GM12891 (cell line): ENCODE measurements at regions not wholly inside any gene's neighbourhood (a gene's known extent, or its start where the extent isn't known, plus 50 kb on each side); places are given as distances from the start of the nearest gene placed in this dataset.

Source experiments
- DNase-seq: peaks from one replicate; pipeline ENCODE4 v3.0.0; 2011; ENCODE audit warnings: low spot score; ENCODE audit not compliant: insufficient read length
- FAIRE-seq: peaks from 2 replicates; lab custom pipeline; 2011; peaks lifted over from hg19 to GRCh38; lab: Jason Lieb, UNC
- PAX5 ChIP-seq: IDR thresholded peaks from 2 replicates; pipeline ENCODE4 v1.6.1; 2011; ENCODE audit warnings: low read length, moderate library complexity, mild to moderate bottlenecking; ENCODE audit not compliant: insufficient read depth, severe bottlenecking
- POLR2A ChIP-seq: IDR thresholded peaks from 2 replicates; pipeline ENCODE4 v1.6.1; 2011; ENCODE audit warnings: low read depth, low read length, control low read depth
- POLR2AphosphoS5 ChIP-seq: IDR thresholded peaks from 2 replicates; pipeline ENCODE4 v1.6.1; 2011; ENCODE audit warnings: low read depth, low read length, control low read depth
- POU2F2 ChIP-seq: IDR thresholded peaks from 2 replicates; pipeline ENCODE4 v1.6.1; 2011; ENCODE audit warnings: low read depth, mild to moderate bottlenecking, control low read depth, low read length, moderate library complexity
- SPI1 ChIP-seq: IDR thresholded peaks from 2 replicates; pipeline ENCODE4 v1.6.1; 2011; ENCODE audit warnings: low read depth, low read length, control low read depth
- TAF1 ChIP-seq: IDR thresholded peaks from 2 replicates; pipeline ENCODE4 v1.6.1; 2011; ENCODE audit warnings: low read depth, low read length, control low read depth

DNA sequence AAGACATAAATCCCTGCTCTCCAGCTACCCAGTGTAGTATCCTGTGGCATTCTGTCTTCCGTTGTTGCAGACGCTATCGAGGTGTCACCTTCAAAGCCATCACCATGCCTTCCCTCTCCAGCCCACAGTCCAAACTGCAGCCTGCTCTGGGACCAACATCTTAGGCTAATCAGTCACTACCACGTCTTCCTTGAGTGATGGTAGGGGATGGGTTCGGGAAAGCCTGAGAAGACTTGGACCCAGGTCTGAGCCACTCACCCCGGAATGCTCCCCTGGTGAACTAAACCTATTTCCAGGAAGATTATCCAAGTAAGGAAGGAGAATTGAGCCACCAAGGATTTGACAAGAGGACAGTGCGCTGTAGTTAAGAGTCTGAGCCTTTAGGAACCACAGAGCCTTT is 52.9 kb upstream of the IRX1 start:
- no peak for DNase-seq
- no peak for FAIRE-seq
- TF ChIP-seq POLR2AphosphoS5 (no peak), PAX5 (no peak), SPI1 (no peak), POLR2A (no peak), POU2F2 (no peak), TAF1 (no peak)

GRCh38 chr5:3542158-3542557 is 53.5 kb upstream of the IRX1 start:
- FAIRE-seq (no peak), DNase-seq (no peak)
- TF ChIP-seq TAF1, result no peak
- no peak for TF ChIP-seq POU2F2
- no peak for TF ChIP-seq SPI1
- TF ChIP-seq PAX5, result no peak
- no peak for TF ChIP-seq POLR2A
- no peak for TF ChIP-seq POLR2AphosphoS5

GRCh38 chr5:3538886-3539285 is 56.7 kb upstream of the IRX1 start:
- DNase-seq, result no peak
- TF ChIP-seq PAX5 (no peak), POLR2AphosphoS5 (no peak)

GRCh38 chr5:3537942-3538341 is 57.7 kb upstream of the IRX1 start:
- TF ChIP-seq PAX5, result no peak
- TF ChIP-seq TAF1, result no peak
- no peak for TF ChIP-seq SPI1
- no peak for DNase-seq
- FAIRE-seq, result no peak

More at GRCh38 chr5:3538886-3539285, 56.7 kb upstream of the IRX1 start:
- FAIRE-seq, result no peak

GRCh38 chr5:3535414-3536211 is 60.0 kb upstream of the IRX1 start:
- DNase-seq (no peak), FAIRE-seq (no peak)
- TF ChIP-seq POU2F2 (no peak), SPI1 (no peak), POLR2AphosphoS5 (no peak), PAX5 (no peak), POLR2A (no peak)

DNA sequence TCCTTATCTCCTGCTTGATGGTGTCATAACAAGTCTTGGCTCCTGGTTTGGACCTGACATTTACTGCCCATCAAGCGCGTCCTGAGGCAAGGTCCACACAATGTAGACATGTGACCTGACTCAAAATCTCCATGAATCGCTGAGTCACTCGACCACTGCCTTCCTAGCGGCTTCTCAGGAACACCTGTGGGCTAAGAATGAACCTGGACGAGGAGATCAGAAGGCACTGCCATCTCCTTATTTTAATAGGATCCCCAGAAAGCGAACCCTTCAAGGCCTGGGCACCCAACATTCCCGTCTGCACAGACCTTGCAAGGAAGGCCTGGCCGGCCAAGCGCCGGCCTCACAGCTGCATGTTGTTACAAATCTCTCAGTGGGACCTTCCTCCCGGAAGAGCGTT is 60.6 kb upstream of the IRX1 start:
- DNase-seq (no peak), FAIRE-seq (no peak)
- no peak for TF ChIP-seq POU2F2
- no peak for TF ChIP-seq PAX5
- no peak for TF ChIP-seq SPI1
- no peak for TF ChIP-seq POLR2A
- no peak for TF ChIP-seq TAF1
- TF ChIP-seq POLR2AphosphoS5, result no peak

DNA sequence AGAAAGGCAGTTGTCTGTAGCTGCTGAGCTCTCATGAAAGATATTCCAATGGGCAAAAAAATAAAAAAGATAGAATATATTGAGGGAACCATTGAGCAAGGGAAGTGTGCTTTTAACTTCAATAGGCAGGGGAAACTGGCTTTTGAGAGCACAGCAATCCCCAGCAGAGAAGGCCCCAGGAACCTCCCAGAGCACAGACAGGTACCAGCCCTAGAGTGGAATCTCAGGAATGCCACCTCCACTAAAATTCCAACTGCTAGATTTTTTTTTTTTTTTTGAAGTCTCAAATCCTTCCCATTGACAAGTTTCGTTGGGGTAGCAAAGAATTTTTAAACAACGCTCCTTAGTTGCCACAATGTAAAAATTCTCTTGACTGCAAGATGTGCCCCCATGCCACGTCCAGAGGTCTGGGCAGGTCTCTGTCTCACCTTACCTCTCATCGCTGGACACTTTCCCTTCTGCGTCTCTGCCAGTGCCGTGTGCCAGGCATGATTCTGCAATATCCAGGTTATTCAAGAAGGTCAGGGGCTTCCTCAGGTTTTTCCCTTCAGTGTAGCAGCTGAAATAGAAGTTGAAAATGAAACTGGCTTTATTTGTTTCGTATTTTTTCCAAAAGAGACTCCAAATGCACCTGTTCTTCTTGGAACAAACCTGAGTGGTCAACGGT is 64.2 kb upstream of the IRX1 start:
- TF ChIP-seq POLR2AphosphoS5, result no peak
- no peak for TF ChIP-seq POLR2A
- no peak for TF ChIP-seq SPI1
- TF ChIP-seq PAX5, result no peak
- TF ChIP-seq POU2F2, result no peak
- no peak for TF ChIP-seq TAF1
- DNase-seq (no peak), FAIRE-seq (no peak)

DNA sequence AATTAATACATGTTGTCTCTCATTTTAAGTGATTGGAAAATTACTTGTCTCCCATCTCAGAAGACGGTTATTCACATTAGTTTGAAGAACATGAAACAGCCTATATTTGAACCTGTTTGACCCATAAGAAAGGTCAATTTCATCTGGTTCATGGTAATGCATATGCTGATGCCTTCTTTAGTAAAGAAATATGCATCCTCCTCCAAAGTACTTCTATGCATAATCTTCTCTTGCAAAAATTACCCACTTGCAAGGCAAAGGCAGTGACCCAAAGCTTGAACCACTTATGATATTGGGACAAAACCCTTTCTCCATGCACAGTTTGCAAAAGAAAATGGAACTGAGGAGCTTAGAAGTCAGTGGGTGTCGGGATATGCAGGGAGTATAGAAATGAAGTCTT is 65.4 kb upstream of the IRX1 start:
- FAIRE-seq, result no peak
- no peak for DNase-seq
- TF ChIP-seq POU2F2 (no peak), TAF1 (no peak), POLR2A (no peak), POLR2AphosphoS5 (no peak), PAX5 (no peak), SPI1 (no peak)

GRCh38 chr5:3526551-3527185 is 69.0 kb upstream of the IRX1 start:
- TF ChIP-seq TAF1 (no peak), PAX5 (no peak), POU2F2 (no peak), POLR2AphosphoS5 (no peak), SPI1 (no peak), POLR2A (no peak)
- FAIRE-seq, result no peak
- DNase-seq, result no peak

DNA sequence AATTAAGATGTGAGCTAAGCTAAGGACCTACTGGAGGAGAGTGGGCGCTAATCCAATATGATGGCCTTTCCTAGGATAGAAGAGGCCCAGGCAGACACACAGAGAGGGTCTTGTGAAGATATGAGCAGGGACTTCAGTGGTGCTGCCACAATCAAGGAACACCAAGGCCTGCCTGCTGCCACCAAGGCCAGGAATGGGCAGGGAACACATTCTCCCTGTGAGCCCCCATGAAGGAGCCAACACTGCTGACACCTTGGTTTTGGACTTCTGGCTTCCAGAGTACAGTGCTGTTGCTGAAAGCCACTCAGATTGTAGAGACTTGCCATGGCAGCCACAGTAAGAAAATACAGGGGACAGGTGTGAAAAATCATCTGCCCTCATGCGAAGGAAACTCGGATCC is 73.1 kb upstream of the IRX1 start:
- no peak for FAIRE-seq
- no peak for TF ChIP-seq POLR2AphosphoS5
- TF ChIP-seq PAX5, result no peak
- no peak for TF ChIP-seq SPI1
- no peak for TF ChIP-seq TAF1
- TF ChIP-seq POU2F2, result no peak
- no peak for TF ChIP-seq POLR2A
- DNase-seq, result no peak
